K562 (cell line): ENCODE measurements at regions not wholly inside any gene's neighbourhood (a gene's known extent, or its start where the extent isn't known, plus 50 kb on each side); places are given as distances from the start of the nearest gene placed in this dataset.

ENCODE experiments used
- CBFB ChIP-seq: sonication (generic); formaldehyde crosslinking; IDR thresholded peaks from 2 replicates; pipeline ENCODE4 v1.4.0; 2020; ENCODE audit warnings: mild to moderate bottlenecking, missing genetic modification reagents
- MECOM ChIP-seq: fragments of 250-450 bp; sonication (Bioruptor Pico); IDR thresholded peaks from 2 replicates; pipeline ENCODE4 v1.8.0; 2022; ENCODE audit warnings: inconsistent platforms
- USF2 ChIP-seq: sonication (generic); formaldehyde crosslinking; IDR thresholded peaks from 2 replicates; pipeline ENCODE4 v1.5.0; 2020; ENCODE audit warnings: missing genetic modification reagents
- ZKSCAN1 ChIP-seq: fragments of 150-350 bp; IDR thresholded peaks from 2 replicates; pipeline ENCODE4 v1.6.1; 2016; ENCODE audit warnings: low read depth, low read length
- TF ChIP-seq, protein P1 (sequence below), 2 experiments: fragments of 450-650 bp; IDR thresholded peaks; 2 replicates each; pipeline ENCODE4 v1.6.1; 2018; ENCODE audit warnings: mild to moderate bottlenecking in 2 of 2, low read depth in 1 of 2; ENCODE audit not compliant: partially characterized antibody in 2 of 2
- TF ChIP-seq, protein P2 (sequence below): sonication (generic); formaldehyde crosslinking; IDR thresholded peaks from 2 replicates; pipeline ENCODE4 v1.4.0; 2020; ENCODE audit warnings: mild to moderate bottlenecking, missing genetic modification reagents

- no peak for TF ChIP-seq USF2 (CRISPR knock-in tag)
- TF ChIP-seq, protein P1, sequence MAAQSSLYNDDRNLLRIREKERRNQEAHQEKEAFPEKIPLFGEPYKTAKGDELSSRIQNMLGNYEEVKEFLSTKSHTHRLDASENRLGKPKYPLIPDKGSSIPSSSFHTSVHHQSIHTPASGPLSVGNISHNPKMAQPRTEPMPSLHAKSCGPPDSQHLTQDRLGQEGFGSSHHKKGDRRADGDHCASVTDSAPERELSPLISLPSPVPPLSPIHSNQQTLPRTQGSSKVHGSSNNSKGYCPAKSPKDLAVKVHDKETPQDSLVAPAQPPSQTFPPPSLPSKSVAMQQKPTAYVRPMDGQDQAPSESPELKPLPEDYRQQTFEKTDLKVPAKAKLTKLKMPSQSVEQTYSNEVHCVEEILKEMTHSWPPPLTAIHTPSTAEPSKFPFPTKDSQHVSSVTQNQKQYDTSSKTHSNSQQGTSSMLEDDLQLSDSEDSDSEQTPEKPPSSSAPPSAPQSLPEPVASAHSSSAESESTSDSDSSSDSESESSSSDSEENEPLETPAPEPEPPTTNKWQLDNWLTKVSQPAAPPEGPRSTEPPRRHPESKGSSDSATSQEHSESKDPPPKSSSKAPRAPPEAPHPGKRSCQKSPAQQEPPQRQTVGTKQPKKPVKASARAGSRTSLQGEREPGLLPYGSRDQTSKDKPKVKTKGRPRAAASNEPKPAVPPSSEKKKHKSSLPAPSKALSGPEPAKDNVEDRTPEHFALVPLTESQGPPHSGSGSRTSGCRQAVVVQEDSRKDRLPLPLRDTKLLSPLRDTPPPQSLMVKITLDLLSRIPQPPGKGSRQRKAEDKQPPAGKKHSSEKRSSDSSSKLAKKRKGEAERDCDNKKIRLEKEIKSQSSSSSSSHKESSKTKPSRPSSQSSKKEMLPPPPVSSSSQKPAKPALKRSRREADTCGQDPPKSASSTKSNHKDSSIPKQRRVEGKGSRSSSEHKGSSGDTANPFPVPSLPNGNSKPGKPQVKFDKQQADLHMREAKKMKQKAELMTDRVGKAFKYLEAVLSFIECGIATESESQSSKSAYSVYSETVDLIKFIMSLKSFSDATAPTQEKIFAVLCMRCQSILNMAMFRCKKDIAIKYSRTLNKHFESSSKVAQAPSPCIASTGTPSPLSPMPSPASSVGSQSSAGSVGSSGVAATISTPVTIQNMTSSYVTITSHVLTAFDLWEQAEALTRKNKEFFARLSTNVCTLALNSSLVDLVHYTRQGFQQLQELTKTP (IDR thresholded peaks at IDR 0.05; ENCODE audit: low read depth in 1 of 2, partially characterized antibody in 2 of 2), result no peak
- no peak for TF ChIP-seq CBFB (CRISPR knock-in tag)
- TF ChIP-seq, protein P2, sequence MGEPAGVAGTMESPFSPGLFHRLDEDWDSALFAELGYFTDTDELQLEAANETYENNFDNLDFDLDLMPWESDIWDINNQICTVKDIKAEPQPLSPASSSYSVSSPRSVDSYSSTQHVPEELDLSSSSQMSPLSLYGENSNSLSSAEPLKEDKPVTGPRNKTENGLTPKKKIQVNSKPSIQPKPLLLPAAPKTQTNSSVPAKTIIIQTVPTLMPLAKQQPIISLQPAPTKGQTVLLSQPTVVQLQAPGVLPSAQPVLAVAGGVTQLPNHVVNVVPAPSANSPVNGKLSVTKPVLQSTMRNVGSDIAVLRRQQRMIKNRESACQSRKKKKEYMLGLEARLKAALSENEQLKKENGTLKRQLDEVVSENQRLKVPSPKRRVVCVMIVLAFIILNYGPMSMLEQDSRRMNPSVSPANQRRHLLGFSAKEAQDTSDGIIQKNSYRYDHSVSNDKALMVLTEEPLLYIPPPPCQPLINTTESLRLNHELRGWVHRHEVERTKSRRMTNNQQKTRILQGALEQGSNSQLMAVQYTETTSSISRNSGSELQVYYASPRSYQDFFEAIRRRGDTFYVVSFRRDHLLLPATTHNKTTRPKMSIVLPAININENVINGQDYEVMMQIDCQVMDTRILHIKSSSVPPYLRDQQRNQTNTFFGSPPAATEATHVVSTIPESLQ, result no peak
- TF ChIP-seq ZKSCAN1, result no peak
- TF ChIP-seq MECOM (CRISPR knock-in tag), result no peak
Observed at GRCh38 chr5:158264264-158264663, 405.3 kb upstream of the CLINT1 start (continued).
